ENCODE measurements at regions not wholly inside any gene's neighbourhood (a gene's known extent, or its start where the extent isn't known, plus 50 kb on each side); places are given as distances from the start of the nearest gene placed in this dataset.

DNA sequence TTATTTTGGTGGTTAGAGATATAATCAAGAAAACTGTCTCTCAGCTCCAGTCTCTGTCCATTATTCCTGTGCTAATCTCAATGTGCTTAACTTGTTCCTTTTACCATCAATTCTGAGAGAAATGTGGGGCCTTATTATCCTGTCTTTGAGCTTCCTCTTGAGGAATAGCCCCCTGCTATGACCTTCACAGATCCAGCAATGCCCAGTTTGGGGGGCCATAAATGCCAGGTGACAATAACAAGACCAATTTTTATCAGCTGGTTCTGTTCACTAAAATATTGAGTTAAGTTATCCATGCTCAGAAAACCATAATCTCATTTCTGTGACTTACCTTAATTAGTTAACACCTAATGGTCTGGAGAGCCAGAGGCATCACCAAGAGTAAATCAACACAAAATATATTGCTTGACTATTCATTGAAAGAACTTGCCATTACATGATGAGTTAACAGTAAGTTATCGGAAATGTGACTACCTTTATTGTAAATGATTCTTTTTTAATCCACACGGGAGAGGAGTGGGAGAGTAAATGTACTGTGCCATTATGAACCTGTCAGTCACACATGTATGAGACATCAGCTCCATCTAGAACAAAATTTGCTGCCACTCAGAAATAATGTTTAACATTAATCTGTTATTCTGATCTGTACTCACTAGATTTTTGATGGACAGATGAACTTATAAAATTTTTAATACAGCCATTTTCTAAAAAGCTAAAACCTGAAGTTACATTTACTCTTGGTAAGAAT lies 149.7 kb downstream of the ID4 start:
- Histone ChIP-seq H3K18ac (ENCODE audit: extremely low read depth, low read length) (no peak overlapping the region), H4K5ac (ENCODE audit: insufficient read length, low read depth, low read length) (no peak overlapping the region), H2BK5ac (ENCODE audit: low read depth, low read length) (no peak overlapping the region), H2BK120ac (replicated peaks; ENCODE audit: low read depth, low read length) (no peak overlapping the region), H4K8ac (ENCODE audit: extremely low read depth, insufficient read depth, low read length) (no peak overlapping the region), H4K20me1 (replicated peaks in 1 of 2; ENCODE audit: control insufficient read depth in 1 of 2, insufficient read depth in 2 of 2, low read length in 2 of 2) (no peaks in the 10 kb centered on the region), H3K79me1 (ENCODE audit: low read depth, low read length) (no peaks in the 10 kb centered on the region), H4K91ac (replicated peaks; ENCODE audit: insufficient read length, low read length) (no peak overlapping the region), H3K14ac (ENCODE audit: insufficient read length) (no peak overlapping the region), H2BK15ac (ENCODE audit: low read length) (no peak overlapping the region), H3K27ac (ENCODE audit: low read depth, low read length) (no peak overlapping the region), H2BK20ac (ENCODE audit: low read length) (no peak overlapping the region), H3K23ac (ENCODE audit: insufficient read length) (no peak overlapping the region), H3K23me2 (ENCODE audit: low read depth, low read length) (no peaks in the 10 kb centered on the region), H3K4me1 (replicated peaks in 1 of 4; ENCODE audit: control insufficient read depth in 3 of 4, insufficient read depth in 4 of 4, low read length in 3 of 4) (peaks cover 0 to 4% (median 0%) of the 10 kb centered on the region in 4 experiments; a peak in 1 of 7 replicates), H3K27me3 (replicated peaks in 1 of 4; ENCODE audit: control insufficient read depth in 3 of 4, extremely low read depth in 1 of 4, insufficient read depth in 3 of 4, low read length in 3 of 4) (no peaks in the 10 kb centered on the region), H3K9me3 (ENCODE audit: insufficient read depth in 2 of 2, low read depth in 1 of 2, low read length in 1 of 2) (no peaks in the 10 kb centered on the region), H3K9ac (replicated peaks in 1 of 4; ENCODE audit: extremely low read depth in 1 of 4, low read depth in 3 of 4, low read length in 3 of 4) (no peak overlapping the region), H2AK5ac (ENCODE audit: low read depth, low read length) (no peak overlapping the region), H3K4me3 (ENCODE audit: extremely low read depth in 1 of 4, insufficient read depth in 2 of 4, low read depth in 3 of 4, low read length in 4 of 4) (no peak overlapping the region), H2AFZ (ENCODE audit: low read length) (no peak overlapping the region), H3K56ac (replicated peaks; ENCODE audit: insufficient read length, low read depth, low read length) (no peak overlapping the region), H3K4me2 (ENCODE audit: insufficient read depth in 1 of 2, low read depth in 2 of 2, low read length in 2 of 2) (no peak overlapping the region), H3K79me2 (ENCODE audit: control insufficient read depth in 1 of 2, insufficient read depth in 2 of 2, low read length in 2 of 2) (no peaks in the 10 kb centered on the region), H2BK12ac (ENCODE audit: low read depth, low read length) (no peak overlapping the region), H3K4ac (replicated peaks; ENCODE audit: insufficient read length, low read depth, low read length) (no peak overlapping the region), H3K36me3 (ENCODE audit: control insufficient read depth in 2 of 4, insufficient read depth in 4 of 4, low read length in 3 of 4) (no peaks in the 10 kb centered on the region)
- DNase-seq (ENCODE audit: low read depth in 1 of 2, low spot score in 2 of 2), result no peak
- FAIRE-seq, result no peak
- 90% methylated on average over 2 of the region's 2 CpGs; no CpG with 5 or more reads in 1 of the 2 experiments for WGBS, 2 experiments (ENCODE audit: extremely low coverage in 1 of 2, insufficient coverage in 1 of 2, insufficient read length in 1 of 2, insufficient replicate concordance in 2 of 2, low coverage in 1 of 2, low lambda C conversion rate in 2 of 2, missing lambda C conversion rate in 1 of 2)
- CTCF ChIA-PET (ENCODE audit: partially characterized antibody), result interaction anchor here (0.8 to 1.0 kb wide), 2 partner anchors 104 to 113 kb away, joined by 3 to 4 read pairs; no protein-coding TSS in a partner anchor
- POLR2A ChIA-PET (ENCODE audit: partially characterized antibody), result no interaction called here
- TF ChIP-seq, protein P1, sequence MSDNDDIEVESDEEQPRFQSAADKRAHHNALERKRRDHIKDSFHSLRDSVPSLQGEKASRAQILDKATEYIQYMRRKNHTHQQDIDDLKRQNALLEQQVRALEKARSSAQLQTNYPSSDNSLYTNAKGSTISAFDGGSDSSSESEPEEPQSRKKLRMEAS (IDR thresholded peaks at IDR 0.05), result no peak
- TF ChIP-seq SP2 (IDR thresholded peaks at IDR 0.05; ENCODE audit: low read length) (no peak), FOSL1 (IDR thresholded peaks at IDR 0.05; ENCODE audit: insufficient read depth, low read depth, low read length) (no peak), NRF1 (IDR thresholded peaks at IDR 0.05; ENCODE audit: low read depth, low read length) (no peak), SIN3A (conservative IDR thresholded peaks at IDR 0.05 in 1 of 2, IDR thresholded peaks at IDR 0.05 in 1 of 2; ENCODE audit: low read depth in 1 of 2, low read length in 2 of 2) (no peak), E2F6 (IDR thresholded peaks at IDR 0.05) (no peak), SIX5 (IDR thresholded peaks at IDR 0.05; ENCODE audit: low read depth, low read length) (no peak), BRCA1 (IDR thresholded peaks at IDR 0.05; ENCODE audit: low read depth, low read length) (no peak), CHD2 (IDR thresholded peaks at IDR 0.05; ENCODE audit: low read length) (no peak), KDM1A (IDR thresholded peaks at IDR 0.05; ENCODE audit: borderline replicate concordance, low read length) (no peak)

All from H1 (cell line).